Hematopoietic multipotent progenitor cell treated with erythropoietin and hydrocortisone succinate and interleukin-3 and kit ligand, for 8 days (in vitro differentiated cells): ENCODE measurements at regions not wholly inside any gene's neighbourhood (a gene's known extent, or its start where the extent isn't known, plus 50 kb on each side); places are given as distances from the start of the nearest gene placed in this dataset.
"Not testable (repeated sequence)": the region's sequence is repeated elsewhere in the genome, so short reads cannot be mapped to it uniquely, and the experiment has no call there.

Experiments used
- DNase-seq: peaks from one replicate; pipeline ENCODE4 v3.0.0-alpha.2; 2015

- not testable (repeated sequence) for DNase-seq
These were observed 210.3 kb upstream of the FRG2C start for GRCh38 chr3:75453839-75454238.

DNA sequence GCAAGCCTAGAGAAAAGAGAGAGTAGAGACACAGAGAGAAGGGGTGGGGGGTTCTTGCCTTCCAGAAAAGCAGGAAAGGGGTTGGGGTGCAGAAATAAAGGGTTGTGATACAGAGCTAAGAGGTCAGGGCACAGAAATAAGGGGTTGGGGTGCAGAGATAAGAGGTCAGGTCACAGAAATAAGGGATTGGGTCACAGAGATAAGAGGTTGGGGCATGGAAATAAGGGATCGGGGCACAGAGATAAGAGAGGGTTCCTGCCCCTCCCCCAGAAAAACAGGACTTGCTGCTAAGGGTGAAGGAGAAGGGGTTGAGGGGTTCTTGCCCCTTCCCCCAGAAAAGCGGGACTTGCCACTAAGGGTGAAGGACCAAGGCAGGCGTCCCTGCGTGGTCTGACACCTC, 189.6 kb upstream of the FRG2C start:
- DNase-seq, result not testable (repeated sequence)

GRCh38 chr3:75496600-75496999, 167.5 kb upstream of the FRG2C start:
- DNase-seq, result not testable (repeated sequence)

DNA sequence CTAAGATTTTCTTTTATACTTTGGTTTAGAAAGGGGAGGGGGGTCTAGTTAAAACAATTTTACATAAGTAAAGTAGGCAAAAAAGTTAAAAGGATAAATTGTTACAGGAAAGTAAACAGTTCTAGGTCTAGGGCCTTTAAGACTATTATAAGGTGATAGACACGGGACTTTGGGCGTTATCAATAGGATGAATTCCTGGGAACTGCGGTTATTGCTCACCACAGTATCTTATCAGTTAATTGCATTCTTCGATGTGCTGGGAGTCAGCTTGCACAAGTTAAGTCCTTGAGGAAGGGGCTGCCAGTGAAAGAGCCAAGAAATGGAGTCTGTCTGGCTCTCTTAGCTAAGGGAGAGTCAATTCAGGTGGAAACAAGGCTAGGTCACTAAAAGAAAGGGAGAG, 163.8 kb upstream of the FRG2C start:
- peak; percentile 1 for DNase-seq

- not testable (repeated sequence) for DNase-seq
These were observed 162.0 kb upstream of the FRG2C start for GRCh38 chr3:75502171-75502570.

GRCh38 chr3:75502769-75503756, 161.1 kb upstream of the FRG2C start:
- peak; percentile 14 for DNase-seq

GRCh38 chr3:75506603-75507002, 157.5 kb upstream of the FRG2C start:
- DNase-seq, result no peak

- DNase-seq, result not testable (repeated sequence)
These were observed 156.2 kb upstream of the FRG2C start for GRCh38 chr3:75507956-75508355.

- DNase-seq, result not testable (repeated sequence)
These were observed 136.5 kb upstream of the FRG2C start for GRCh38 chr3:75527657-75528056.

- peak; percentile 65 for DNase-seq
These were observed 112.0 kb upstream of the FRG2C start for GRCh38 chr3:75552095-75552494.

DNA sequence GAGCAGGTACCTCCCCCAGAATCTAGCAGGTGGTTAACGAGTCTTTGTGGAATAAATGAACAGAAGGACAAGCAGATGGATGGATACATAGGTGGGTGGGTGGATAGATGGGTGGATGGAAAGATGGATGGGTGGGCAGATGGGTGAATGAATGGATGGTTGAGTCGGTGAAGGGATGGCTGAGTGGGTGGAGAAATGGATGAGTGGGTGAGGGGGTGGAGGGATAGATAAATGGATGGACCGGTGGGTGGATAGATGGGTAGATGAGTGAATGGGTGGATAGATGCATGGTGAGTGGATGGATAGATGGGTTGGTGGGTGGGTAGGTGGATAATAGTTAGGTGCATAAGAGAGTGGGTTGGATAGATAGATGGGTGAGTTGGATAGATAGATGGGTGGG, 99.7 kb upstream of the FRG2C start:
- not testable (repeated sequence) for DNase-seq

DNA sequence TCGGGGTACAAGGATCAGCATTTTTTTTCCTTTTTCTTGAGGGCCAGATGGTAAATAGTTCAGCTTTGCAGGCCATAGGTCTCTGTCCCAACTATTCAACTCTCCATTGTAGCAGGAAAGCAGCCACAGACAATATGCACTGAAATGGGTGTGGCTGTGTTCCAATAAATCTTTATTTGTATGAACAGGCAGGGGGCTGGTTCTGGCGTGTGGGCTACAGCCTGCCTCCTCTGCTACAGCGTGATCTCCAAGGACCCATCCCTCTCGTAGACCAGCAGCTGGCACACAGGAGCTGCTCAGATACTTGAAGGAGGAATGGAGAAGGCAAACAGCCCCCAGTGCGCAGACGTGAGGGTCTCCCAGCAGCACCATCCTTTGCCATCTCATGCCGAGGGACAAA, 91.8 kb upstream of the FRG2C start:
- not testable (repeated sequence) for DNase-seq

- DNase-seq, result not testable (repeated sequence)
These were observed 85.0 kb upstream of the FRG2C start for GRCh38 chr3:75579091-75579490.

GRCh38 chr3:75579536-75579935, 84.6 kb upstream of the FRG2C start:
- DNase-seq, result not testable (repeated sequence)

DNA sequence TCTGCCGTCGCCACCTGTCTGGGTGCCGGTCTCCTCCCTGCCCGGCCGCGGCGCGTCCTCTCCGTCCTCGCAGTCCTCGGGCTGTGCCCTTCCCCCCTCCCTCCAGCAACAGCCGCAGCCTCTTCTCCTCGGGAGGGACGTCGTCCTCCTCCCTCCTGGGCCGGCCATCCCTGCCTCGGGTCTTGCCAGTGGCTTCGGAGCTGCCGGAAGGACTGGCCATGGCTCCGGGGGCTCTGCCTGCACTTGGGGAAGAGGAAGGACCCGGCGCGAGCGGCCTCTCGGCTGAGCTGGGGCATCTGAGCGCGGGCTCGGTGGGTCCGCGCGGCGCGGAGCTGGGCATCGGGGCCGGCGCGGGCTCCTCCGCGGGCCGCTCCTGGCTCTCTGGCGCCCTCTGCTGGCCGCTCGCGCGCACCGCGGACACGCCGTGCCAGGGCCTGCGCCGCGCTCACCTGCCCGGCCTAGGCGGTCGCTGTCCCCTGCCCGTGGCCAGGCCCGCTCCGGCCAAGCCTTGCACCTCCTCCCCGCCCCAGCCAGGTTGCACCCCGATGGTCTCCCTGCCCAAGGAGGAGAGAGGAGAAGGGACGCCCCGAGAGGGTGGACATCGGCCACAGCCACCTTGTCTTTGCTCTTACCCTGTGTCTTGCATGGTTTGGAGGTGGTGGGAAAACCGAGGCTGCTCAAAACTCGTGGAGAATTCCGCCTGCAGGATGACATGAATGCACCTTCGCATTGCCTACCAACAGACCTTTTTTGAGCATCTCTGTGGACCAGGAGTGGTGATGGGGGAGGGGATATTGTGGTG, 83.9 kb upstream of the FRG2C start:
- DNase-seq, result not testable (repeated sequence)

DNA sequence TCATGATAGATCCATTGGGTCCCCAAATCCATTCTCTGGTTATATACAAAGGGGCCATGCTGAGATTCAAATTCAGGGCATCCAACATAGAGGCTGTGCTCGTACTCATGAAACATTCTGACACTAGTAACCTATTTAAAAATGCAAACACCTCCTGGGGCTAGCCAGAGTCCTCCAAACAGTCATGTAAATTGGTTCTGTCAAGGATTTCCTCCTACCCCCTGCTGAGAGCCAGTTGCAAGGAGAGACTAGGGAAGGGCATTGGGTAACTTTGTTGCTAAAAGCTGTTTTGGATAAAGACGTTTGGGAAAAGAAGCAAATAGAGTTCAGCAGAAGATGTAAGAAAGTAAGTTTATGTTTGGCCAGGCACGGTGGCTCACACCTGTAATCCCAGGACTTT, 81.6 kb upstream of the FRG2C start:
- not testable (repeated sequence) for DNase-seq

- not testable (repeated sequence) for DNase-seq
These were observed 81.0 kb upstream of the FRG2C start for GRCh38 chr3:75583116-75583515.

GRCh38 chr3:75587695-75588094, 76.4 kb upstream of the FRG2C start:
- not testable (repeated sequence) for DNase-seq

GRCh38 chr3:75590382-75590781, 73.7 kb upstream of the FRG2C start:
- not testable (repeated sequence) for DNase-seq

GRCh38 chr3:75604286-75604934, 59.7 kb upstream of the FRG2C start:
- peak; percentile 14 for DNase-seq

GRCh38 chr3:75607996-75608395, 56.1 kb upstream of the FRG2C start:
- DNase-seq, result not testable (repeated sequence)

GRCh38 chr3:75609598-75609997, 54.5 kb upstream of the FRG2C start:
- DNase-seq, result not testable (repeated sequence)

GRCh38 chr3:75610773-75611172, 53.4 kb upstream of the FRG2C start:
- DNase-seq, result no peak
